Prostate gland (tissue), 2 donors: ENCODE measurements at regions not wholly inside any gene's neighbourhood (a gene's known extent, or its start where the extent isn't known, plus 50 kb on each side); places are given as distances from the start of the nearest gene placed in this dataset.

Experiments
- CTCF ChIP-seq, 4 experiments: fragments of 200-600 bp in 2 of 4; fragments of 450-650 bp in 2 of 4; sonication (generic) in 2 of 4; IDR thresholded peaks; 1 replicate in 3 of 4; 2 replicates in 1 of 4; pipeline ENCODE4 v1.5.1; 2016 to 2019; ENCODE audit warnings: antibody characterized with exemption in 4 of 4, mild to moderate bottlenecking in 2 of 4, moderate library complexity in 2 of 4
- POLR2A ChIP-seq: fragments of 450-650 bp; IDR thresholded peaks from one replicate; pipeline ENCODE4 v1.6.1; 2016; ENCODE audit warnings: antibody characterized with exemption, mild to moderate bottlenecking

GRCh38 chr17:63041722-63042121 is 75.7 kb downstream of the TANC2 start:
- TF ChIP-seq POLR2A (no peak), CTCF (IDR thresholded peaks at IDR 0.05) (no peak)
